ENCODE measurements at regions not wholly inside any gene's neighbourhood (a gene's known extent, or its start where the extent isn't known, plus 50 kb on each side); places are given as distances from the start of the nearest gene placed in this dataset.

GRCh38 chr1:221397141-221397540, 344.7 kb downstream of the DUSP10 start:
- DNase-seq (ENCODE audit: low spot score) (no peak), ATAC-seq (no peak)

GRCh38 chr1:221397606-221398005, 344.3 kb downstream of the DUSP10 start:
- no peak for ATAC-seq
- DNase-seq (ENCODE audit: low spot score), result no peak

- DNase-seq (ENCODE audit: low spot score) (no peak), ATAC-seq (no peak)
Observed at GRCh38 chr1:221405146-221405545, 336.7 kb downstream of the DUSP10 start.

- ATAC-seq, result no peak
Observed at GRCh38 chr1:221408117-221408803, 333.6 kb downstream of the DUSP10 start.

GRCh38 chr1:221411283-221411682, 330.6 kb downstream of the DUSP10 start:
- no peak for ATAC-seq

More at GRCh38 chr1:221408117-221408803, 333.6 kb downstream of the DUSP10 start:
- DNase-seq (ENCODE audit: low spot score), result no peak

GRCh38 chr1:221414772-221415539, 326.9 kb downstream of the DUSP10 start:
- ATAC-seq, result no peak

More at GRCh38 chr1:221411283-221411682, 330.6 kb downstream of the DUSP10 start:
- no peak for DNase-seq (ENCODE audit: low spot score)

GRCh38 chr1:221415651-221416050, 326.2 kb downstream of the DUSP10 start:
- ATAC-seq, result peak; percentile 17
- no peak for DNase-seq (ENCODE audit: low spot score)

More at GRCh38 chr1:221414772-221415539, 326.9 kb downstream of the DUSP10 start:
- no peak for DNase-seq (ENCODE audit: low spot score)

- ATAC-seq (no peak), DNase-seq (ENCODE audit: low spot score) (no peak)
Observed at GRCh38 chr1:221416142-221416541, 325.7 kb downstream of the DUSP10 start.

- ATAC-seq, result no peak
- DNase-seq (ENCODE audit: low spot score), result no peak
Observed at GRCh38 chr1:221416723-221417122, 325.2 kb downstream of the DUSP10 start.

- DNase-seq (ENCODE audit: low spot score), result no peak
- no peak for ATAC-seq
Observed at GRCh38 chr1:221418346-221418745, 323.5 kb downstream of the DUSP10 start.

GRCh38 chr1:221419513-221420095, 322.3 kb downstream of the DUSP10 start:
- DNase-seq (ENCODE audit: low spot score), result no peak
- ATAC-seq, result no peak

- no peak for ATAC-seq
- no peak for DNase-seq (ENCODE audit: low spot score)
Observed at GRCh38 chr1:221429264-221429663, 312.6 kb downstream of the DUSP10 start.

GRCh38 chr1:221430152-221430960, 311.5 kb downstream of the DUSP10 start:
- ATAC-seq (no peak), DNase-seq (ENCODE audit: low spot score) (no peak)

GRCh38 chr1:221431068-221431651, 310.7 kb downstream of the DUSP10 start:
- no peak for DNase-seq (ENCODE audit: low spot score)
- ATAC-seq, result peak; percentile 52

GRCh38 chr1:221431961-221432360, 309.9 kb downstream of the DUSP10 start:
- ATAC-seq (no peak), DNase-seq (ENCODE audit: low spot score) (no peak)

GRCh38 chr1:221435504-221435904, 306.4 kb downstream of the DUSP10 start:
- ATAC-seq (peak; percentile 96), DNase-seq (ENCODE audit: low spot score) (no peak)

GRCh38 chr1:221437171-221437570, 304.7 kb downstream of the DUSP10 start:
- no peak for ATAC-seq
- no peak for DNase-seq (ENCODE audit: low spot score)

GRCh38 chr1:221437926-221438325, 304.0 kb downstream of the DUSP10 start:
- DNase-seq (ENCODE audit: low spot score), result no peak
- no peak for ATAC-seq

- ATAC-seq (no peak), DNase-seq (ENCODE audit: low spot score) (no peak)
Observed at GRCh38 chr1:221439008-221439746, 302.7 kb downstream of the DUSP10 start.

Data from left lobe of liver (tissue), 2 donors.